ENCODE measurements at regions not wholly inside any gene's neighbourhood (a gene's known extent, or its start where the extent isn't known, plus 50 kb on each side); places are given as distances from the start of the nearest gene placed in this dataset.

DNA sequence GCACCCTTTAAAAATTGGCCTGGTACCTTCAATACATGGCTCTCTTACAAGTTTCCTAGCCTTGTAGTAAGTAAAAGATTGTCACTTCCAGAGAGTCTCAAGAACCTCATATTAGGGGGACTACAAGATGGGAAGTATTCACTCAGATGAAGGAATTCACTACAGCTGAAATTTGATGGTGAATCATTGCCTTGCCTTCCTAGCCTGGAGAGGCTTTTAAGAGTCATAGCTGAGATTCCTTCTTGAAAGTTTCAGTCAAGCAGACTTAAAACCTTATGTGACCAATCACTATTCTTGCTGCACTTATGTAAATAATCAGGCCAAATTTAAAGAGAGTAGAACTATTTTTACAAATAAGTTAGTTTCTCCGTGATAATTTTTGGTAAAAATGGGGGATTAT lies 451.6 kb downstream of the TRHDE start:
- H3K4ac ChIP-seq (replicated peaks; ENCODE audit: insufficient read length, low read depth, low read length): no peak overlapping the region
- FAIRE-seq (no peak), DNase-seq (ENCODE audit: low read depth in 1 of 2, low spot score in 2 of 2) (no peak)
- ChIA-PET POLR2A (ENCODE audit: partially characterized antibody) (no interaction called here), CTCF (ENCODE audit: partially characterized antibody) (no interaction called here)
- no peak overlapping the region for H3K4me3 ChIP-seq (ENCODE audit: extremely low read depth in 1 of 4, insufficient read depth in 2 of 4, low read depth in 3 of 4, low read length in 4 of 4)
- no peaks in the 10 kb centered on the region for H3K4me1 ChIP-seq (replicated peaks in 1 of 4; ENCODE audit: control insufficient read depth in 3 of 4, insufficient read depth in 4 of 4, low read length in 3 of 4)
- no peak overlapping the region for H3K9ac ChIP-seq (replicated peaks in 1 of 4; ENCODE audit: extremely low read depth in 1 of 4, low read depth in 3 of 4, low read length in 3 of 4)
- no peak overlapping the region for H2BK12ac ChIP-seq (ENCODE audit: low read depth, low read length)
- H3K14ac ChIP-seq (ENCODE audit: insufficient read length): no peak overlapping the region
- no peak overlapping the region for H2AFZ ChIP-seq (ENCODE audit: low read length)
- no peak overlapping the region for H4K91ac ChIP-seq (replicated peaks; ENCODE audit: insufficient read length, low read length)
- no peak overlapping the region for H2BK20ac ChIP-seq (ENCODE audit: low read length)
- H3K4me2 ChIP-seq (ENCODE audit: insufficient read depth in 1 of 2, low read depth in 2 of 2, low read length in 2 of 2): no peak overlapping the region
- H3K56ac ChIP-seq (replicated peaks; ENCODE audit: insufficient read length, low read depth, low read length): no peak overlapping the region
- TF ChIP-seq BACH1 (IDR thresholded peaks at IDR 0.05; ENCODE audit: low read length): no peak
- TF ChIP-seq CHD1 (IDR thresholded peaks at IDR 0.05; ENCODE audit: low read depth, low read length): no peak
- TF ChIP-seq JUND (IDR thresholded peaks at IDR 0.05; ENCODE audit: low read length): no peak
- TF ChIP-seq MAFK (IDR thresholded peaks at IDR 0.05; ENCODE audit: low read depth, low read length): no peak
- TF ChIP-seq POLR2AphosphoS5 (IDR thresholded peaks at IDR 0.05; ENCODE audit: low read depth, low read length): no peak
- TF ChIP-seq NRF1 (IDR thresholded peaks at IDR 0.05; ENCODE audit: low read depth, low read length): no peak
- no peak for TF ChIP-seq USF2 (IDR thresholded peaks at IDR 0.05; ENCODE audit: low read length)
- TF ChIP-seq EGR1 (IDR thresholded peaks at IDR 0.05; ENCODE audit: borderline replicate concordance, low read depth, low read length): no peak
- TF ChIP-seq SUZ12 (IDR thresholded peaks at IDR 0.05; ENCODE audit: low read length): no peak
- TF ChIP-seq EZH2 (IDR thresholded peaks at IDR 0.05; ENCODE audit: low read depth, low read length, severe bottlenecking): no peak
- TF ChIP-seq TAF7 (optimal IDR thresholded peaks at IDR 0.05; ENCODE audit: borderline replicate concordance, low read depth, low read length): no peak
- no peak for TF ChIP-seq ATF3 (IDR thresholded peaks at IDR 0.05; ENCODE audit: insufficient read depth, low read depth, low read length)
- no peak overlapping the region for H2BK120ac ChIP-seq (replicated peaks; ENCODE audit: low read depth, low read length)
- no peaks in the 10 kb centered on the region for H3K23me2 ChIP-seq (ENCODE audit: low read depth, low read length)
- H3K36me3 ChIP-seq (ENCODE audit: control insufficient read depth in 2 of 4, insufficient read depth in 4 of 4, low read length in 3 of 4): no peaks in the 10 kb centered on the region
- H2AK5ac ChIP-seq (ENCODE audit: low read depth, low read length): no peak overlapping the region
- no peaks in the 10 kb centered on the region for H3K79me1 ChIP-seq (ENCODE audit: low read depth, low read length)
- 94 to 100% methylated on average over 1 of the region's 1 CpG for WGBS, 2 experiments (ENCODE audit: extremely low coverage in 1 of 2, insufficient coverage in 1 of 2, insufficient read length in 1 of 2, insufficient replicate concordance in 2 of 2, low coverage in 1 of 2, low lambda C conversion rate in 2 of 2, missing lambda C conversion rate in 1 of 2)
- no peak overlapping the region for H2BK5ac ChIP-seq (ENCODE audit: low read depth, low read length)
- H3K27ac ChIP-seq (ENCODE audit: low read depth, low read length): no peak overlapping the region
- H4K5ac ChIP-seq (ENCODE audit: insufficient read length, low read depth, low read length): no peak overlapping the region
- H2BK15ac ChIP-seq (ENCODE audit: low read length): no peak overlapping the region
- H3K18ac ChIP-seq (ENCODE audit: extremely low read depth, low read length): no peak overlapping the region
- no peak overlapping the region for H3K23ac ChIP-seq (ENCODE audit: insufficient read length)
- H4K20me1 ChIP-seq (replicated peaks in 1 of 2; ENCODE audit: control insufficient read depth in 1 of 2, insufficient read depth in 2 of 2, low read length in 2 of 2): no peaks in the 10 kb centered on the region
- H3K79me2 ChIP-seq (ENCODE audit: control insufficient read depth in 1 of 2, insufficient read depth in 2 of 2, low read length in 2 of 2): no peaks in the 10 kb centered on the region
- H3K9me3 ChIP-seq (ENCODE audit: insufficient read depth in 2 of 2, low read depth in 1 of 2, low read length in 1 of 2): peaks cover 7 to 16% of the 10 kb centered on the region in 2 experiments
- H3K27me3 ChIP-seq (replicated peaks in 1 of 4; ENCODE audit: control insufficient read depth in 3 of 4, extremely low read depth in 1 of 4, insufficient read depth in 3 of 4, low read length in 3 of 4): no peaks in the 10 kb centered on the region
- no peak overlapping the region for H4K8ac ChIP-seq (ENCODE audit: extremely low read depth, insufficient read depth, low read length)

Data from H1 (cell line).